ENCODE measurements at regions not wholly inside any gene's neighbourhood (a gene's known extent, or its start where the extent isn't known, plus 50 kb on each side); places are given as distances from the start of the nearest gene placed in this dataset.

- no peak overlapping the region for H3K27ac ChIP-seq (ENCODE audit: low read length in 2 of 2)
- POLR2A ChIA-PET = no interaction called here
- H3K9ac ChIP-seq (ENCODE audit: low read length) = no peak overlapping the region
- intact Hi-C loops (cut with micrococcal nuclease) = no loop called here
- ATAC-seq (ENCODE audit: low read depth) (no peak), DNase-seq (no peak)
- no peaks in the 10 kb centered on the region for H3K79me2 ChIP-seq (ENCODE audit: control insufficient read depth, insufficient read depth, low read length)
- TF ChIP-seq CTCF (IDR thresholded peaks at IDR 0.05) (no peak), EZH2 (IDR thresholded peaks at IDR 0.05; ENCODE audit: borderline replicate concordance, insufficient read depth, low read depth, low read length, poor library complexity, severe bottlenecking) (no peak)
- no peak overlapping the region for H3K4me3 ChIP-seq (ENCODE audit: control extremely low read depth in 1 of 5, extremely low read depth in 1 of 5, insufficient read depth in 1 of 5, low read depth in 2 of 5, low read length in 4 of 5)
- no CpG with 5 or more reads among the region's 2 CpGs for WGBS (ENCODE audit: insufficient coverage)
- H3K4me1 Mint-ChIP-seq = no peaks in the 10 kb centered on the region
- no peaks in the 10 kb centered on the region for H3K27me3 Mint-ChIP-seq
- H4K20me1 ChIP-seq (ENCODE audit: control insufficient read depth, insufficient read depth, low read length, poor library complexity, severe bottlenecking) = no peaks in the 10 kb centered on the region
- H3K9me3 ChIP-seq (ENCODE audit: control extremely low read depth in 1 of 3, control insufficient read depth in 2 of 3, insufficient read depth in 1 of 3, low read length in 2 of 3) = no peaks in the 10 kb centered on the region
- no peaks in the 10 kb centered on the region for H3K36me3 ChIP-seq (replicated peaks in 1 of 2; ENCODE audit: control extremely low read depth in 1 of 2, control insufficient read depth in 1 of 2, extremely low read depth in 1 of 2, insufficient read depth in 2 of 2, low read length in 1 of 2)
- no peak overlapping the region for H2AFZ ChIP-seq (ENCODE audit: insufficient read depth, low read depth, low read length, poor library complexity, severe bottlenecking)
- no peaks in the 10 kb centered on the region for H3K27me3 ChIP-seq (replicated peaks in 1 of 4; ENCODE audit: control extremely low read depth in 1 of 4, control insufficient read depth in 3 of 4, insufficient read depth in 4 of 4, low read length in 3 of 4)
- H3K4me1 ChIP-seq (ENCODE audit: control insufficient read depth in 2 of 2, insufficient read depth in 2 of 2, low read length in 2 of 2) = no peaks in the 10 kb centered on the region
- H3K4me3 Mint-ChIP-seq = no peak overlapping the region
- no peak overlapping the region for H3K4me2 ChIP-seq (replicated peaks; ENCODE audit: low read depth, low read length, poor library complexity, severe bottlenecking)
- CTCF ChIA-PET = no interaction called here
- H3K27ac Mint-ChIP-seq = no peak overlapping the region
- H3K9me3 Mint-ChIP-seq (ENCODE audit: insufficient read depth) = peaks cover 7% of the 10 kb centered on the region
Measured at GRCh38 chr2:122117371-122117770, 361.9 kb downstream of the TSN start.

- Mint-ChIP-seq H3K9me3 (ENCODE audit: insufficient read depth) (peaks cover 31% of the 10 kb centered on the region), H3K27me3 (no peaks in the 10 kb centered on the region), H3K4me3 (no peak overlapping the region), H3K4me1 (no peaks in the 10 kb centered on the region), H3K27ac (no peak overlapping the region)
- TF ChIP-seq EZH2 (IDR thresholded peaks at IDR 0.05; ENCODE audit: borderline replicate concordance, insufficient read depth, low read depth, low read length, poor library complexity, severe bottlenecking) = no peak
- no peak for TF ChIP-seq CTCF (IDR thresholded peaks at IDR 0.05)
- CTCF ChIA-PET = no interaction called here
- Histone ChIP-seq H3K27me3 (replicated peaks in 1 of 4; ENCODE audit: control extremely low read depth in 1 of 4, control insufficient read depth in 3 of 4, insufficient read depth in 4 of 4, low read length in 3 of 4) (no peaks in the 10 kb centered on the region), H3K9ac (ENCODE audit: low read length) (no peak overlapping the region), H3K27ac (ENCODE audit: low read length in 2 of 2) (no peak overlapping the region), H3K9me3 (ENCODE audit: control extremely low read depth in 1 of 3, control insufficient read depth in 2 of 3, insufficient read depth in 1 of 3, low read length in 2 of 3) (peaks cover 3 to 23% (median 17%) of the 10 kb centered on the region in 3 donors), H3K4me1 (ENCODE audit: control insufficient read depth in 2 of 2, insufficient read depth in 2 of 2, low read length in 2 of 2) (no peaks in the 10 kb centered on the region), H3K4me2 (replicated peaks; ENCODE audit: low read depth, low read length, poor library complexity, severe bottlenecking) (no peak overlapping the region), H3K36me3 (replicated peaks in 1 of 2; ENCODE audit: control extremely low read depth in 1 of 2, control insufficient read depth in 1 of 2, extremely low read depth in 1 of 2, insufficient read depth in 2 of 2, low read length in 1 of 2) (no peaks in the 10 kb centered on the region), H4K20me1 (ENCODE audit: control insufficient read depth, insufficient read depth, low read length, poor library complexity, severe bottlenecking) (no peaks in the 10 kb centered on the region), H3K79me2 (ENCODE audit: control insufficient read depth, insufficient read depth, low read length) (no peaks in the 10 kb centered on the region), H3K4me3 (ENCODE audit: control extremely low read depth in 1 of 5, extremely low read depth in 1 of 5, insufficient read depth in 1 of 5, low read depth in 2 of 5, low read length in 4 of 5) (no peak overlapping the region), H2AFZ (ENCODE audit: insufficient read depth, low read depth, low read length, poor library complexity, severe bottlenecking) (no peak overlapping the region)
- ATAC-seq (ENCODE audit: low read depth) (no peak), DNase-seq (no peak)
- intact Hi-C loops (cut with micrococcal nuclease) = no loop called here
- POLR2A ChIA-PET = no interaction called here
- no CpG with 5 or more reads among the region's 1 CpG for WGBS (ENCODE audit: insufficient coverage)
Measured at GRCh38 chr2:122129399-122129798, 373.9 kb downstream of the TSN start.
